HepG2 (cell line): ENCODE measurements at regions not wholly inside any gene's neighbourhood (a gene's known extent, or its start where the extent isn't known, plus 50 kb on each side); places are given as distances from the start of the nearest gene placed in this dataset.
"Not testable (repeated sequence)": the region's sequence is repeated elsewhere in the genome, so short reads cannot be mapped to it uniquely, and the experiment has no call there.

Experiments
- ATAC-seq: fragments of 200-7000 bp; cut with Tn5 transposase; 3 replicates; pipeline ENCODE4 v1.9.1; 2020; ENCODE audit warnings: mild to moderate bottlenecking, moderate library complexity
- BruUV-seq: library from RNA; stranded (reverse); fragments of 400-500 nt; replicated peaks from 2 replicates; lab custom pipeline; 2021; lab: Mats Ljungman, UMichigan
- CTCF ChIA-PET: fragments of 300-600 bp; formaldehyde crosslinking; extraction: SDS; loops from one replicate; lab custom pipeline; 2021; ENCODE audit warnings: low total read pairs, inconsistent platforms, low intra/inter-chr PET ratio; lab: Yijun Ruan, JAX
- POLR2A ChIA-PET: fragments of 350-600 bp; sonication (Branson Sonifier 250); formaldehyde crosslinking; loops from one replicate; lab custom pipeline; 2020; ENCODE audit warnings: antibody characterized with exemption, inconsistent platforms; lab: Yijun Ruan, JAX
- DNase-seq: peaks from one replicate; pipeline ENCODE4 v3.0.0-alpha.2; 2015; ENCODE audit warnings: low spot score
- FAIRE-seq: peaks from 3 replicates; lab custom pipeline; 2011; peaks lifted over from hg19 to GRCh38; lab: Jason Lieb, UNC
- H2AFZ ChIP-seq: one replicate; pipeline ENCODE4 v1.6.1; 2011; ENCODE audit warnings: low read length, inconsistent platforms
- H3K27ac ChIP-seq: fragments of 300-600 bp; 3 replicates; pipeline ENCODE4 v1.8.0; 2011; ENCODE audit warnings: mixed run types, mild to moderate bottlenecking, mixed read lengths, low read length, inconsistent platforms; ENCODE audit not compliant: insufficient read depth; ENCODE audit errors: extremely low read length
- H3K27me3 ChIP-seq, 2 experiments: fragments of 200-600 bp in 1 of 2; 2 replicates in 1 of 2; 3 replicates in 1 of 2; pipeline versions ENCODE4 v1.6.0 to v1.8.0; 2011; ENCODE audit warnings: low read length in 2 of 2, mild to moderate bottlenecking in 2 of 2, moderate library complexity in 2 of 2, inconsistent platforms in 1 of 2; ENCODE audit not compliant: insufficient read depth in 2 of 2, control insufficient read depth in 1 of 2
- H3K36me3 ChIP-seq, 2 experiments: fragments of 200-600 bp in 1 of 2; replicated peaks in 1 of 2; 2 replicates in 1 of 2; 3 replicates in 1 of 2; pipeline versions ENCODE4 v1.5.1 to v1.8.0; 2011; ENCODE audit warnings: low read length in 2 of 2, inconsistent platforms in 1 of 2; ENCODE audit not compliant: insufficient read depth in 2 of 2, control insufficient read depth in 1 of 2
- H3K4me1 ChIP-seq: 2 replicates; pipeline ENCODE4 v1.5.1; 2012; ENCODE audit warnings: low read length, inconsistent platforms; ENCODE audit not compliant: insufficient read depth
- H3K4me2 ChIP-seq: 2 replicates; pipeline ENCODE4 v1.6.0; 2011; ENCODE audit warnings: low read depth, low read length, inconsistent platforms
- H3K4me3 ChIP-seq, 3 experiments: fragments of 200-600 bp in 1 of 3; sonication (generic), shearing (Covaris generic) in 1 of 3; replicated peaks in 1 of 3; 2 replicates each; pipeline ENCODE4 v1.5.1; 2011 to 2016; ENCODE audit warnings: low read length in 3 of 3, inconsistent platforms in 2 of 3, low read depth in 2 of 3, mild to moderate bottlenecking in 2 of 3, control low read depth in 1 of 3, mixed read lengths in 1 of 3; ENCODE audit not compliant: insufficient read depth in 1 of 3
- H3K79me2 ChIP-seq: one replicate; pipeline ENCODE4 v1.6.1; 2011; ENCODE audit warnings: low read length, inconsistent platforms; ENCODE audit not compliant: insufficient read depth
- H3K9ac ChIP-seq: 2 replicates; pipeline ENCODE4 v1.6.0; 2011; ENCODE audit warnings: mild to moderate bottlenecking, low read depth, low read length, inconsistent platforms; ENCODE audit not compliant: insufficient read depth
- H3K9me3 ChIP-seq: 2 replicates; pipeline ENCODE4 v1.5.1; 2012; ENCODE audit warnings: mild to moderate bottlenecking, low read length
- H4K20me1 ChIP-seq: 2 replicates; pipeline ENCODE4 v1.6.0; 2011; ENCODE audit warnings: inconsistent platforms, mild to moderate bottlenecking, low read length, moderate library complexity; ENCODE audit not compliant: insufficient read depth
- WGBS: methylation state at CpG from one replicate; pipeline ENCODE4 v1.1.6; 2017; ENCODE audit warnings: low lambda C conversion rate; 5-methylcytosine and 5-hydroxymethylcytosine counted together
- in situ Hi-C: cut with HindIII; loops from 2 replicates; pipeline ENCODE4 v1.10.0; 2017; ENCODE audit warnings: low pct_unique_long_range_greater_than_20kb; ENCODE audit not compliant: extremely low pct_ligation_motif_present
- intact Hi-C: fragments of 100-400 bp; cut with micrococcal nuclease; formaldehyde crosslinking; loops from one replicate; pipeline ENCODE4 v1.10.0; 2022; ENCODE audit not compliant: unreplicated experiment
- TF ChIP-seq, protein P1 (sequence below): sonication (generic); formaldehyde crosslinking; IDR thresholded peaks from 2 replicates; pipeline ENCODE4 v1.4.0; 2020; ENCODE audit warnings: missing genetic modification reagents

GRCh38 chr9:41771693-41772092 lies 357.5 kb downstream of the CNTNAP3B start:
- BruUV-seq, H2AFZ ChIP-seq, POLR2A ChIA-PET, H3K36me3 ChIP-seq, CTCF ChIA-PET, H3K9me3 ChIP-seq, H3K27me3 ChIP-seq, H3K79me2 ChIP-seq, intact Hi-C loops, DNase-seq, H4K20me1 ChIP-seq, H3K4me1 ChIP-seq, in situ Hi-C loops, H3K4me3 ChIP-seq, H3K4me2 ChIP-seq, H3K9ac ChIP-seq, H3K27ac ChIP-seq, FAIRE-seq: not testable (repeated sequence)
- peak; percentile 74 for ATAC-seq
- TF ChIP-seq, protein P1, sequence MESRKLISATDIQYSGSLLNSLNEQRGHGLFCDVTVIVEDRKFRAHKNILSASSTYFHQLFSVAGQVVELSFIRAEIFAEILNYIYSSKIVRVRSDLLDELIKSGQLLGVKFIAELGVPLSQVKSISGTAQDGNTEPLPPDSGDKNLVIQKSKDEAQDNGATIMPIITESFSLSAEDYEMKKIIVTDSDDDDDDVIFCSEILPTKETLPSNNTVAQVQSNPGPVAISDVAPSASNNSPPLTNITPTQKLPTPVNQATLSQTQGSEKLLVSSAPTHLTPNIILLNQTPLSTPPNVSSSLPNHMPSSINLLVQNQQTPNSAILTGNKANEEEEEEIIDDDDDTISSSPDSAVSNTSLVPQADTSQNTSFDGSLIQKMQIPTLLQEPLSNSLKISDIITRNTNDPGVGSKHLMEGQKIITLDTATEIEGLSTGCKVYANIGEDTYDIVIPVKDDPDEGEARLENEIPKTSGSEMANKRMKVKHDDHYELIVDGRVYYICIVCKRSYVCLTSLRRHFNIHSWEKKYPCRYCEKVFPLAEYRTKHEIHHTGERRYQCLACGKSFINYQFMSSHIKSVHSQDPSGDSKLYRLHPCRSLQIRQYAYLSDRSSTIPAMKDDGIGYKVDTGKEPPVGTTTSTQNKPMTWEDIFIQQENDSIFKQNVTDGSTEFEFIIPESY, result peak; percentile 34; the same call in 1 of the 2 replicates
- WGBS, result 74% methylated on average over 4 of the region's 12 CpGs

- H3K4me3 ChIP-seq, BruUV-seq, DNase-seq, H3K9me3 ChIP-seq, H4K20me1 ChIP-seq, H3K9ac ChIP-seq, H3K4me2 ChIP-seq, H3K27me3 ChIP-seq, POLR2A ChIA-PET, ATAC-seq, H3K36me3 ChIP-seq, in situ Hi-C loops, H3K4me1 ChIP-seq, CTCF ChIA-PET, H3K79me2 ChIP-seq, FAIRE-seq, intact Hi-C loops, H3K27ac ChIP-seq, H2AFZ ChIP-seq: not testable (repeated sequence)
- 74% methylated on average over 6 of the region's 9 CpGs for WGBS
Measured at GRCh38 chr9:41754822-41755221, 374.4 kb downstream of the CNTNAP3B start.

DNA sequence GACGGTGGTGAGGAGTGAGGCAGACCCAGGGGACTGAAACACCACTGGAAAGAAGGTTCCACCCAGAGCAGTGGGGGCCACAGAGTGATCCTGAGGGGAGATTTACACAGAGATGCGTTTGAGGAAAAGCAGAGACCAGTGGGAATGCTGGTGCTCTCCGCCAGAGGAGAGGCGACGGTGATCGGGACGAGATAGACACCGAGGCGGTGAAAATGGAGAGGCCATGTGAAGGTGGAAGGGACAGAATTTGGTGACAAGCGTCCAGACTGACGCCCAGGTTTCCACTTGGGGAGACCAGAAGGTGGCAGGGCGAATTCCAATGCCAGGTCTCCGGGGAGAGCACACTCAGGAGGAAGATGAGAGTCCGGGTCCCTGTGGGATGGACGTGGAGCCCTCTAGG lies 374.8 kb downstream of the CNTNAP3B start:
- FAIRE-seq, in situ Hi-C loops, DNase-seq, H3K36me3 ChIP-seq, BruUV-seq, H3K79me2 ChIP-seq, intact Hi-C loops, CTCF ChIA-PET, H3K4me1 ChIP-seq, H3K4me2 ChIP-seq, H4K20me1 ChIP-seq, H3K9ac ChIP-seq, ATAC-seq, H3K4me3 ChIP-seq, H3K27ac ChIP-seq, H2AFZ ChIP-seq, H3K9me3 ChIP-seq, POLR2A ChIA-PET, H3K27me3 ChIP-seq: not testable (repeated sequence)
- 83% methylated on average over 9 of the region's 15 CpGs for WGBS

- H3K9ac ChIP-seq, H3K4me3 ChIP-seq, H3K27me3 ChIP-seq, CTCF ChIA-PET, H3K9me3 ChIP-seq, H4K20me1 ChIP-seq, FAIRE-seq, in situ Hi-C loops, H3K4me2 ChIP-seq, DNase-seq, H3K4me1 ChIP-seq, POLR2A ChIA-PET, H3K79me2 ChIP-seq, H3K27ac ChIP-seq, H3K36me3 ChIP-seq, ATAC-seq, intact Hi-C loops, H2AFZ ChIP-seq: not testable (repeated sequence)
- TSS peak; percentile 70 for BruUV-seq
- no CpG with 5 or more reads among the region's 16 CpGs for WGBS
Measured at GRCh38 chr9:41741897-41742296, 387.3 kb downstream of the CNTNAP3B start.
